Stimulated activated naive B cell treated with anti-CD40 and anti-IgM and Interleukin-4, amounts not matched to agents 10 μg/mL and 1 μg/mL and 100 μg/mL, for 72 hours (primary cell): ENCODE measurements at regions not wholly inside any gene's neighbourhood (a gene's known extent, or its start where the extent isn't known, plus 50 kb on each side); places are given as distances from the start of the nearest gene placed in this dataset.

Source experiments
- ATAC-seq, 2 donors: fragments of 150-1000 bp; cut with Tn5 transposase; replicated peaks; 2 replicates each; pipeline ENCODE4 v1.10.0; 2021; ENCODE audit warnings: moderate library complexity in 1 of 2
- DNase-seq: peaks from one replicate; pipeline ENCODE4 v3.0.0; 2021
- H3K27ac Mint-ChIP-seq: one replicate; pipeline ENCODE4 v1.8.0; 2022; ENCODE audit warnings: mild to moderate bottlenecking, mixed read lengths
- H3K27me3 Mint-ChIP-seq, 2 donors: one replicate each; pipeline ENCODE4 v1.8.0; 2022; ENCODE audit warnings: mixed read lengths in 2 of 2
- H3K36me3 Mint-ChIP-seq, 2 donors: one replicate each; pipeline ENCODE4 v1.8.0; 2022; ENCODE audit warnings: mixed read lengths in 2 of 2, mild to moderate bottlenecking in 1 of 2
- H3K4me1 Mint-ChIP-seq, 2 donors: one replicate each; pipeline ENCODE4 v1.8.0; 2022; ENCODE audit warnings: mixed read lengths in 2 of 2, mild to moderate bottlenecking in 1 of 2
- H3K4me3 Mint-ChIP-seq, 2 donors: one replicate each; pipeline ENCODE4 v1.8.0; 2022; ENCODE audit warnings: mild to moderate bottlenecking in 2 of 2, mixed read lengths in 2 of 2, moderate library complexity in 1 of 2
- H3K9me3 Mint-ChIP-seq, 2 donors: one replicate each; pipeline ENCODE4 v1.8.0; 2022; ENCODE audit warnings: mixed read lengths in 2 of 2, mild to moderate bottlenecking in 1 of 2

DNA sequence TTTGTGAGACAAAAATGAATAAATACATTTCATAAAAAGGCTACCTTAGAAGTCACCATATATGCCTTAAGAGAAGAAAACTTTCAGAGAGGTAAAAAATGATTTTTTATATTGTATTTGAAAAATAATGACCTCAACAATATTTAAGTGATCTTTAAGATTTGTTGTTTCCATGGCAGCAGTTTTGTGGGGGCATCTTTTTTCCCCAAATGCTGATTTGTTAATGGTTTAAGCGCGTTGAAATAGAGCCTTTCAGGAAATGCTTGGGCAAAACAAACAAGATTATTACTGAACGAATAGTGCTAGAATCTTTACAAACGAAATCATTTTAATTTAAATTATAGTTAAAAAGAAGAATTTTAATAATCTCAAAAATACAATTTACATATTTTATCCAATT is 103.1 kb upstream of the MYO16 start:
- H3K4me1 Mint-ChIP-seq = no peaks in the 10 kb centered on the region
- no peak for DNase-seq

DNA sequence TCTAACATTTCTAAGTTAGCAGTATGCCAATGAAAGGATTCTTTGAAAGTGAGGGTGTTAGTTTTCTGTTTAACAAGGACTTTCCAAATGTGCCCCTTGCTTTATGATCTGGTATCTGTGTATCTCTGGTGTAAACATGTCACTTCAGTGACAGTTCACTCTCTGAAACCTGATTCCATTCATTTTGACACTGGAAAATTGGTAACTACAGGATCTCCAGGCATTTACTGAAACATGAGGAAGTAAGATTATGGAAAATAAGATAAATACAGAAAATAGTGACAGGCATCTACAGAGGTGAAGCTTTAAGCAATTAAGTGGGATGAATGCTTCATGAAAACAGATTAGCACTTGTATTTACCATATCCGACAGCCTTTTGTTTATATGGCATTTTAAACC is 101.6 kb upstream of the MYO16 start:
- Mint-ChIP-seq H3K27me3 (no peaks in the 10 kb centered on the region), H3K27ac (no peak overlapping the region), H3K36me3 (no peaks in the 10 kb centered on the region), H3K4me3 (no peak overlapping the region), H3K4me1 (no peaks in the 10 kb centered on the region), H3K9me3 (peaks cover 0 to 1% of the 10 kb centered on the region in 2 donors)
- no peak for DNase-seq
- no peak for ATAC-seq

More for the DNA sequence above, 103.1 kb upstream of the MYO16 start:
- H3K36me3 Mint-ChIP-seq = no peaks in the 10 kb centered on the region
- H3K4me3 Mint-ChIP-seq = no peak overlapping the region
- H3K27ac Mint-ChIP-seq = no peak overlapping the region
- no peaks in the 10 kb centered on the region for H3K27me3 Mint-ChIP-seq
- H3K9me3 Mint-ChIP-seq = peaks cover 0 to 4% of the 10 kb centered on the region in 2 donors
- ATAC-seq = no peak

DNA sequence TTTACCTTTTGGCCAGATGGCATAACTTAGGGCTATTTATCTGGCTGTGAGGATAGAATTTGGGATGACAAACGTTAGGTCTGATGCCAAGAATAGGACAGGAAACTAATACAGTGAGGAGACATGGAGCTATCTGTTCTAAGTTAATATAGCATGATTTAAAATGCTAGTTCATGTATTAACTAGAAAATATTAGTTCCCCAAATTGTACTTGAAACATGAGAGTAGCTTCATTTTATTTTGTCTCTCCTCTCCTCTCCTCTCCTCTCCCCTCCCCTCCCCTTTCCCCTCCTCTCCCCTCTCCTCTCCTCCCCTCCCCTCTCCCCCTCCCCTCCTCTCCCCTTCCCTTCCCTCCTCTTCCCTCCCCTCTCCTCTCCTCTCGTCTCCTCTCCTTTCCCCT is 101.1 kb upstream of the MYO16 start:
- Mint-ChIP-seq H3K27ac (no peak overlapping the region), H3K27me3 (no peaks in the 10 kb centered on the region), H3K4me1 (no peaks in the 10 kb centered on the region), H3K4me3 (no peak overlapping the region), H3K9me3 (peaks cover 0 to 1% of the 10 kb centered on the region in 2 donors), H3K36me3 (no peaks in the 10 kb centered on the region)
- DNase-seq (no peak), ATAC-seq (no peak)

DNA sequence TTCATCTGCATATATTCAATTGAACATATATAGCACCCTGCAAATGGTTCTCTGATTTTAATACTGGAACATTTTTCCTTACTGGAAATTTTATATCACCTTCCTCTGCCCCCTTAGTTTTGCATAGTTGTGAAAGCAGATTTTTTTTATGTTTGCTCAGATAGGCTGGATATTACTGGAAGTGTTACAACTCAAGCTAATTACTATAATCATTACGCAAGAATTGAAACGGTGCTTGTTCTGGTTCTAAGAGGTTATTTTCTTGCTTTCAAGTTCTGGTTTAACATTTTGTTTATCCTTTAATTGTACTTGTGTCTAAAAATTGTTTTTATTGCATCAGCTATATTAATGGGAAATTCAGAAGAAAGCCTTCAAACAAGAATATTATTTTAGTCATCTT is 95.6 kb upstream of the MYO16 start:
- H3K9me3 Mint-ChIP-seq = peaks cover 4 to 6% of the 10 kb centered on the region in 2 donors
- H3K4me3 Mint-ChIP-seq = no peak overlapping the region
- H3K4me1 Mint-ChIP-seq = no peaks in the 10 kb centered on the region
- no peak overlapping the region for H3K27ac Mint-ChIP-seq
- H3K27me3 Mint-ChIP-seq = no peaks in the 10 kb centered on the region
- DNase-seq (no peak), ATAC-seq (no peak)
- no peaks in the 10 kb centered on the region for H3K36me3 Mint-ChIP-seq

DNA sequence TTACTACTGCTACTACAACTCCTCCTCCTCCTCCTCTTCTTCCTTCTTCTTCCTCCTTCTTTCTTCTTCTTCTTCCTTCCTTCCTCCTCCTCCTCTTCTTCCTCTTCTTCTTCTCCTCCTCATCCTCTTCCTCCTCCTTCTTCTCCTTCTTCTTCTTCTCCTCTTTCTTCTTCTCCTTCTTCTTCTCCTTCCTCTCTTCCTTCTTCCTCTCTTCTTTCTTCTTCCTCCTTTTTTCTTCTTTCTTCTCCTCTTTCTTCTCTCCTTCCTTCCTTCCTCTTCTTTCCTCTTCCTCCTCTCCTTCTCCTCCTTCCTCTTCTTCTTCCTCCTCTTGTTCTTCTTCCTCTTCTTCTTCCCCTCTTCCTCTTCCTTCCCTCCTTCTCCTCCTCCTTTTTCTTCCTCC is 94.7 kb upstream of the MYO16 start:
- no peak overlapping the region for H3K4me3 Mint-ChIP-seq
- peaks cover 3 to 6% of the 10 kb centered on the region in 2 donors for H3K9me3 Mint-ChIP-seq
- no peak for ATAC-seq
- no peaks in the 10 kb centered on the region for H3K4me1 Mint-ChIP-seq
- H3K27ac Mint-ChIP-seq = no peak overlapping the region
- no peak for DNase-seq
- no peaks in the 10 kb centered on the region for H3K27me3 Mint-ChIP-seq
- no peaks in the 10 kb centered on the region for H3K36me3 Mint-ChIP-seq

DNA sequence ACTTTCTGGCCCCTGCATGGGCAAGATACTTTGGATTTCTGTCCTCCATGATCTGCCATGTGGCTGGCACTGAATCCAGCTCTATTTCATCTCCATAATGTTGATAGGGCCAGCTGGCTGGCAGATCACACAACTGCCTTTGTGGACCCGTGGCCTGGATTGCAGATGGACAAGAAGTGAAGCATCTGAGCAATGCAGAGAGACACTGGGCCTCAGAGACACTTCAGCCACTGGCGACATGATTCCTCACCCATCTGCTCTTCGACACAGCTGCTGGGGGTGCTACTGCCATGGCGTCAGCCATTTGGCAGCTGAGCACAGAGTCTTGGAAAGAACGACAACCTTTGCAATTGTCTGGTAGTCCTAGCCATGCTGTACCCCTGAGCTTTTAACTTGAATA is 79.5 kb upstream of the MYO16 start:
- ATAC-seq (no peak), DNase-seq (no peak)
- no peak overlapping the region for H3K27ac Mint-ChIP-seq
- no peaks in the 10 kb centered on the region for H3K27me3 Mint-ChIP-seq
- H3K4me1 Mint-ChIP-seq = no peaks in the 10 kb centered on the region
- H3K4me3 Mint-ChIP-seq = no peak overlapping the region
- no peaks in the 10 kb centered on the region for H3K36me3 Mint-ChIP-seq
- peaks cover 3 to 5% of the 10 kb centered on the region in 2 donors for H3K9me3 Mint-ChIP-seq

DNA sequence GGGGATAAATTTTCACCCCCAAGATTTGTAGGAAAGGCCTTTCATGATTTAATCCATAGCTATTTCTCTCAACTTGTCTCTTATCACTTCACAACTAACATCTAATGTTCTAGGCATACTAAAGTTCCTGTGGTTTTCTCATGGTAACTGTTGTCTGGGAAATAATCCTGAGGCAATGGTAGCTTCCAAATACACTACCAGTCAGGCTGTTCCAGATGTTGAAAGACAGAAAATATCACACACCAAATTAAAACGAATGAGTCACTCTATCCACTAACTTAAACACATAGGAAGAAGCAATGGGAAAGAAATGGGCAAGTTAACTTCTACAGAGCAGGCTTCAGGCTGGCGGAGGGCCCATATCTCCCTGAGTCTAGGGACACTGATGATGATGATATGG is 77.7 kb upstream of the MYO16 start:
- no peak overlapping the region for H3K27ac Mint-ChIP-seq
- DNase-seq (no peak), ATAC-seq (no peak)
- no peaks in the 10 kb centered on the region for H3K36me3 Mint-ChIP-seq
- H3K27me3 Mint-ChIP-seq = no peaks in the 10 kb centered on the region
- H3K4me1 Mint-ChIP-seq = no peaks in the 10 kb centered on the region
- H3K9me3 Mint-ChIP-seq = peaks cover 1 to 9% of the 10 kb centered on the region in 2 donors
- H3K4me3 Mint-ChIP-seq = no peak overlapping the region

DNA sequence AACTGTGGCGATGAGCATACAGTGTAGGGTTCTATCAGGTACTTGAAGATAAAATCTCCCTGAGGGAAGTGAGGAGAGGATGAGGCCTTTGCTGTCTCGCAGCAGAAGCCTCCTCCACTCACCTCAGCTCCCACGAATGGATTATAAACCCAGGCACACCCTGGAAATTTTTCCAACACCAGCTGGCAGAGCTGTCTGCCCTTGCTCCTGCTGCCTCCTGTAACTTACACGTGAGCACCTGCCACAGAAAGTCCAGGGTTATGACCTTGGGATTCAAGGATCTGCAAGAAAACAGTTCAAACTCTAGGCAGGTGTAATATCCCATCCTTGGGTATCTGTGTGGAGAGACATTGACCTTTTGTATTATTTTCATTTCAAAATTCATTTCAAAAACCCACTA is 70.9 kb upstream of the MYO16 start:
- Mint-ChIP-seq H3K27ac (no peak overlapping the region), H3K27me3 (no peaks in the 10 kb centered on the region), H3K36me3 (no peaks in the 10 kb centered on the region), H3K4me1 (no peaks in the 10 kb centered on the region), H3K4me3 (no peak overlapping the region), H3K9me3 (peaks cover 1 to 4% of the 10 kb centered on the region in 2 donors)
- no peak for DNase-seq
- no peak for ATAC-seq

DNA sequence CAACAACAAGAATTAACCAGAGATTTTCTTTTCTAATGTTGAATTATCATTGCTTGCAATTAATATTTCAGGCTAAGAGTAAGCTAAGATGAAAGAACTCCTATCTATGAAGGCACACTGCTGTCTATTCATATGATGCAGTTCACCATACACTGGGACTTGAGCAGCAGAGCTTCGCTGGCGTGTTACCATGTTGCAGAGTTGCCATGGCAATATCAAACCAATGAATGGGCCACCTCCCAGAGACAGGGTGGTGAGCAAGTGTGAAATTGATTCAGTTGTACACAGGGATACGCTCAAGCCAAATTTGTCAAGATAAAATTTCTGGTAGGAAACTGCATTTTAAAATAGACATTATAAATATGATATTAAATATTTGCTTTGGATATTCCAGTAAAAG is 69.3 kb upstream of the MYO16 start:
- no peak overlapping the region for H3K4me3 Mint-ChIP-seq
- no peaks in the 10 kb centered on the region for H3K27me3 Mint-ChIP-seq
- no peaks in the 10 kb centered on the region for H3K4me1 Mint-ChIP-seq
- peaks cover 0 to 4% of the 10 kb centered on the region in 2 donors for H3K9me3 Mint-ChIP-seq
- no peaks in the 10 kb centered on the region for H3K36me3 Mint-ChIP-seq
- ATAC-seq (no peak), DNase-seq (no peak)
- no peak overlapping the region for H3K27ac Mint-ChIP-seq

DNA sequence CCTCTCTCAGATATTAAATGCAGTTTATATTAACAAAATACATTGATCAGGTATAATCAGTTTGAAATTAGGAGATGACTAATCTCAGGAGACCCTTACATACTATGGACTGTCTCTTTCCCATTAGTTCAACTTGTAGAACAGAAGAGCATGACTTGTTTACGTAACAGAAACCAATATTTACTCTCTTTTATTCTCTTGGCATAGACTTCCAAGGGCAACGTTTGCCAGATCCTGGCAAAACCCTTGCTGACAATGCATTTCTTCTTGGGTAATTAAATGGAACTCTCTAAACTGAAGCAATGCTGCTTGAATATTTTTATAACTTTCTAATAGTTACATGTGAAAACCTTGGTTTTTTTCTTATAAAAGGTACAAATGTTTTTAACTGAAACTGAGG is 68.3 kb upstream of the MYO16 start:
- DNase-seq (no peak), ATAC-seq (no peak)
- peaks cover 0 to 4% of the 10 kb centered on the region in 2 donors for H3K9me3 Mint-ChIP-seq
- H3K27ac Mint-ChIP-seq = no peak overlapping the region
- H3K4me3 Mint-ChIP-seq = no peak overlapping the region
- H3K36me3 Mint-ChIP-seq = no peaks in the 10 kb centered on the region
- no peaks in the 10 kb centered on the region for H3K4me1 Mint-ChIP-seq
- H3K27me3 Mint-ChIP-seq = no peaks in the 10 kb centered on the region

DNA sequence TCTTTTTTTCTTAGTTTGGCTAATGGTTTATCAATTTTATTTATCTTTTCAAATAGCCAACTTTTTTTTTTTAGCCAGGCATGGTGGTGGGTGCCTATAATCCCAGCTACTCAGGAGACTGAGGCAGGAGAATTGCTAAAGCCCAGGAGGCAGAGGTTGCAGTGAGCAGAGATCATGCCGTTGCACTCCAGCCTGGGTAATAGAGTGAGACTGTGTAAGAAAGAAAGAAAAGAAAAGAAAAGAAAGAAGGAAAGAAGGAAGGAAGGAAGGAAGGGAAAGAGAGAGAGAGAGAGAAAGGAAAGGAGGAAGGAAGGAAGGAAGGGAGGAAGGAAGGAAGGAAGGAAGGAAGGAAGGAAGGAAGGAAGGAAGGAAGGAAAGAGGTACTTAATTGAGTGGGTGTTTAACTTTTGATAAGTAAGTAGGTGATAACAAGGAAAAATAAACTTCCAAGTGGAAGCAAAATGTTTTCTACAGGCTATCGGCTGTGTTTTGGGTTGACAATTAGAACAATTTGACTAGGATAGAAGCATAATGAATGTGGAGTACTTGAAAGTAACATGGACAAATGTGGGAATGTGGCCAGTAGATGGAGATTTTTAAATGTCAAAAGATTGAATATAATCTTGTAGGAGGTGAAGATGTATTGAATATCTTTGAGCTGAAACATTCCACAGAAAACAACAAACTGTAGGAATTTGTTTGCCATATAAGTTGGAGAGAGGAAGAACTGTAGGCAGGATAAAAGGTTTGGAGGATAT is 62.8 kb upstream of the MYO16 start:
- no peaks in the 10 kb centered on the region for H3K36me3 Mint-ChIP-seq
- H3K9me3 Mint-ChIP-seq = peaks cover 2 to 3% of the 10 kb centered on the region in 2 donors
- H3K4me1 Mint-ChIP-seq = no peaks in the 10 kb centered on the region
- H3K27ac Mint-ChIP-seq = no peak overlapping the region
- DNase-seq (no peak), ATAC-seq (no peak)
- no peaks in the 10 kb centered on the region for H3K27me3 Mint-ChIP-seq
- H3K4me3 Mint-ChIP-seq = no peak overlapping the region

DNA sequence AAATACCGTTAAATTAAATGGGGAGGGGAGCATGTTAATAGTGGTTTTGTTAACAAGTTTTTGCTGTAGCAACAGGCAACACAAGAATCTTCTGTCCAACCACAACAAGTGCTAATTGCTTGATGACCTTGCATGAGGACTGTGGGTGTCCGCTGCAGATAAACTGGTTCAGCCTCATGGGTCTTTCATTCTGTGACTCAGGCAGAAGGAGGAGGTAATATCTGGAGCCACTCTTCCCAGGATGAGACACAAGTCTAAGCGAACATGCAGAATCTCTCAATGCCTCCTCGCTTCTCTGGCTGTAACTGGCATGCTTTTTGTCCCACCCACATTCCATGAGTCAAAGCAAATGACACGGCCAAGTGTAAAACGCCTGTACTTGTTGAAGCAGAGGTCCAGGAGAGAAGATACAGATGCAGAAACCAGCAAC is 56.6 kb upstream of the MYO16 start:
- no peak overlapping the region for H3K27ac Mint-ChIP-seq

DNA sequence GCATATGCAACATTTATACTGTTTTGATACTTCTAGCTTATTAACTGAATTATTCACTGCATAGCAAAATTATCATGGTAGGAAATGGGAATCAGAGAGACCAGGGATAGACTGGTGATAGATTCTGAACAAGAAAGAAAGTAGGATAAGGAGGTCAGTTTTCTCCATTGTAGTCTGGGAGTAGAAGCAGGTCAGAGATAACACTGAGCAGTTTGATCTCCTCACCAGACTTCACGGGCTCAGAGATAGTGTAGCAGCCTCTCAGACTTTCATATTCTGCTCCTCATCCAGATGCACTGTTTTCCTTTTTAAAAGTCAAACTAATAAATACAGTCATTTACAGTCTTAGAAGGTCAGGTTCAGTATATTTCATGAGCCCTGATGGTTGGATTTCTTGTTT is 56.0 kb upstream of the MYO16 start:
- Mint-ChIP-seq H3K27ac (no peak overlapping the region), H3K9me3 (peaks cover 2 to 3% of the 10 kb centered on the region in 2 donors), H3K36me3 (no peaks in the 10 kb centered on the region), H3K27me3 (no peaks in the 10 kb centered on the region), H3K4me3 (no peak overlapping the region), H3K4me1 (no peaks in the 10 kb centered on the region)
- ATAC-seq = no peak
- DNase-seq = no peak

More for the DNA sequence above, 56.6 kb upstream of the MYO16 start:
- Mint-ChIP-seq H3K4me3 (no peak overlapping the region), H3K9me3 (peaks cover 2 to 3% of the 10 kb centered on the region in 2 donors), H3K4me1 (no peaks in the 10 kb centered on the region), H3K36me3 (no peaks in the 10 kb centered on the region), H3K27me3 (no peaks in the 10 kb centered on the region)
- no peak for DNase-seq
- ATAC-seq = no peak

DNA sequence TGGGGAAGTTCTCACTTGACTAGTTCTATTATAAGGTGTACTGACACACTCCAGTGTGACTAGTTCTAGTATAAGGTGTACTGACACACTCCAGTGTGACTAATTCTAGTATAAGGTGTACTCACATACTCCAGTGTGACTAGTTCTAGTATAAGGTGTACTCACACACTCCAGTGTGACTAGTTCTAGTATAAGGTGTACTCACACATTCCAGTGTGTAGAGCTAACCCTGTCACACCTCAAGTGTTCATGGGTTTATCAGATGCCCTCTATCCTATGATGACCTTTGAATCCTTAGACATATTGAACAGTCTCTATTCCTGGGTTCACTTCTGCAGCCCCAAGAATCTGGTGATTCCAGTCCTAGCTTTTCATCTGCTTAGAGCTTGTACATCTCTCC is 54.6 kb upstream of the MYO16 start:
- DNase-seq (no peak), ATAC-seq (no peak)
- Mint-ChIP-seq H3K9me3 (peaks cover 2 to 3% of the 10 kb centered on the region in 2 donors), H3K4me3 (no peak overlapping the region), H3K36me3 (no peaks in the 10 kb centered on the region), H3K4me1 (no peaks in the 10 kb centered on the region), H3K27me3 (no peaks in the 10 kb centered on the region), H3K27ac (no peak overlapping the region)

DNA sequence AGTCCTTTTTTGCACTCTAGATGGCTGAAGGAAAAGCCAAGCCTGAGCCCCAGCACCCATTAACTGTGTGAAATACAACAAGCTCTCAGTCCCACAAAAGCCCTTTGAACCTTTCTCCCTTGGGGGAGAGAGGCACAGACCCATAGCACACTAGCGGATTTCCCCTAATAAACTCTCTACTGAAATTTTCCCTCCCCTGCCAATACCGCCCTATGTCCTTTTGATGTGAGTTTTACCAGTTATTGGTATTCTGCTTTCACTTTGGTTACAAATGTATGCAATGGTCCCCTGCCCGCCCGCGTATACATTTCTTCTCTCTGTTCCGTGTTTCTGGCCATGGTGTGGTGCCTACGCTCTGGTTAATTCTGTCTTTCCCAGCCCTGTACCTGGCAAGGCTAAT is 54.0 kb upstream of the MYO16 start:
- no peak overlapping the region for H3K4me3 Mint-ChIP-seq
- no peak for DNase-seq
- H3K36me3 Mint-ChIP-seq = no peaks in the 10 kb centered on the region
- no peaks in the 10 kb centered on the region for H3K27me3 Mint-ChIP-seq
- H3K9me3 Mint-ChIP-seq = peaks cover 0 to 2% of the 10 kb centered on the region in 2 donors
- H3K27ac Mint-ChIP-seq = no peak overlapping the region
- ATAC-seq = no peak
- no peaks in the 10 kb centered on the region for H3K4me1 Mint-ChIP-seq
